ENCODE measurements at regions not wholly inside any gene's neighbourhood (a gene's known extent, or its start where the extent isn't known, plus 50 kb on each side); places are given as distances from the start of the nearest gene placed in this dataset.

DNA sequence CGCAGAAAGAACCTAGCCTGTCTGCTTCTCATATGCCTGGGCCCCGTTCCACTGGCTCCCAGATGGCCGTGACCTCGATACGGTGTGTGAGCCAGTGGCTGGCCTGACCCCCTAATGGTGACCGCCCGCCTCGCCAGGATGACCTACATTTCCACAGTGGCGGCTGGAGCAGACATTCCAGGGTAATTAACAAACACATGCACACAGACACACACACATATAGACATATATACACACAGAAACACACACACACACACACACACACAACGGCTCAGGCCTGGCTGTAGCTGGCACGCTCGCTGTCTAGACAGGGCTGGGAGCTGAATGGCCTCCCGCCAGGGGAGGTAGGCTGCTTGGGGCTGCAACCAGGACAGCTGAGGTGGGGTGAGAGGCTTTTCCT lies 227.1 kb downstream of the ANKRD60 start:
- DNase-seq (ENCODE audit: extremely low read depth, low read depth): no peak
- TF ChIP-seq, protein P1, sequence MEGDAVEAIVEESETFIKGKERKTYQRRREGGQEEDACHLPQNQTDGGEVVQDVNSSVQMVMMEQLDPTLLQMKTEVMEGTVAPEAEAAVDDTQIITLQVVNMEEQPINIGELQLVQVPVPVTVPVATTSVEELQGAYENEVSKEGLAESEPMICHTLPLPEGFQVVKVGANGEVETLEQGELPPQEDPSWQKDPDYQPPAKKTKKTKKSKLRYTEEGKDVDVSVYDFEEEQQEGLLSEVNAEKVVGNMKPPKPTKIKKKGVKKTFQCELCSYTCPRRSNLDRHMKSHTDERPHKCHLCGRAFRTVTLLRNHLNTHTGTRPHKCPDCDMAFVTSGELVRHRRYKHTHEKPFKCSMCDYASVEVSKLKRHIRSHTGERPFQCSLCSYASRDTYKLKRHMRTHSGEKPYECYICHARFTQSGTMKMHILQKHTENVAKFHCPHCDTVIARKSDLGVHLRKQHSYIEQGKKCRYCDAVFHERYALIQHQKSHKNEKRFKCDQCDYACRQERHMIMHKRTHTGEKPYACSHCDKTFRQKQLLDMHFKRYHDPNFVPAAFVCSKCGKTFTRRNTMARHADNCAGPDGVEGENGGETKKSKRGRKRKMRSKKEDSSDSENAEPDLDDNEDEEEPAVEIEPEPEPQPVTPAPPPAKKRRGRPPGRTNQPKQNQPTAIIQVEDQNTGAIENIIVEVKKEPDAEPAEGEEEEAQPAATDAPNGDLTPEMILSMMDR (IDR thresholded peaks at IDR 0.05; ENCODE audit: low read depth, low read length): no peak

DNA sequence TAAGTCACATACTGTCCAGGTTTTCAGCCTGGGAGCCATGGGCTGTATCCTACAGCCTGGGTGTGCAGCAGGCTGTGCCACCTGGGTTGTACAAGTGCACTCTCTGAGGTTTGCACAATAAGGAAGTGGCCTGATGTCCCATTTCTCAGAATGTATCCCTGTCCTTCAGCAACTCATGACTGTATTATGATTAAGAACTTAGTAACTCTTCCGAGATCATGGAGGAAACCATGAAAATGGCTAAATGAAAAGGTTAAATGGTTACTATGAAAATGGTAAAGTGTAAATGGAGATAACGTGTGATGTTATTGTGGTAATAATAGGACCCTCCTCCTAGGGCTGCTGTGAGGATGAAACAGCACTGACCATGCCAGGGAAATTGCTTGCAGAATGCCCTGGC lies 227.6 kb downstream of the ANKRD60 start:
- TF ChIP-seq, protein P1 (IDR thresholded peaks at IDR 0.05; ENCODE audit: low read depth, low read length): no peak
- DNase-seq (ENCODE audit: extremely low read depth, low read depth): no peak

DNA sequence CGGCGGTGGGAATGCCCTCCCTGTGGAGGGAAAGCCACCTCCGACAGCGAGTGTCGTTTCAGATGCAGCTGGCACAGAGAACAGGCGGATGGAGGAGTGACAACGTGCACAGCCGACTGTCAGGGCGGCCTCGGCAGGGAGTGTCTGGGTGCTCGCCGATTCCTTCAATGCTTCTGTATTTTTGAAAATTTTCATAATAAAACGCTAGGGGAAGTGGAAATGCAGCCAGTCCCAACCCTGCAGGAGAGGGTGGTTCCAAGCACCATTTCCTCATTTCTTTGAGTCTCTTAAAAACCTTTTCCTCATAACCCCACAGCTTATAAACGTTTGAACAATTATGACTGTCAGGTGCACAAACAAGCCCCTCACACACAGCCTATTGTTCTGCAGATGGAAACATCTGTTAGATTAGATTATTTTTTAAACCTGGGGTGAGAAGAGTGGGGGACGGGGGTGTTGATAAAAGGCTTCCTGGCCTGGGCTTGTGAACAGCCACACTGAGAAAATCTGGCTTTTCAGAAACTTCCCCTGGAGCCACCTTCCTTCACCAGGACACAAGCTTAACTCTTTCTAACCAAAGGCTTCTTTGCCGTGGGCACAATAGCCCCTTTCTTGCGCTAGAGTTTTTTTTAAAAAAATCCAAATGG lies 228.9 kb downstream of the ANKRD60 start:
- DNase-seq (ENCODE audit: extremely low read depth, low read depth): no peak

DNA sequence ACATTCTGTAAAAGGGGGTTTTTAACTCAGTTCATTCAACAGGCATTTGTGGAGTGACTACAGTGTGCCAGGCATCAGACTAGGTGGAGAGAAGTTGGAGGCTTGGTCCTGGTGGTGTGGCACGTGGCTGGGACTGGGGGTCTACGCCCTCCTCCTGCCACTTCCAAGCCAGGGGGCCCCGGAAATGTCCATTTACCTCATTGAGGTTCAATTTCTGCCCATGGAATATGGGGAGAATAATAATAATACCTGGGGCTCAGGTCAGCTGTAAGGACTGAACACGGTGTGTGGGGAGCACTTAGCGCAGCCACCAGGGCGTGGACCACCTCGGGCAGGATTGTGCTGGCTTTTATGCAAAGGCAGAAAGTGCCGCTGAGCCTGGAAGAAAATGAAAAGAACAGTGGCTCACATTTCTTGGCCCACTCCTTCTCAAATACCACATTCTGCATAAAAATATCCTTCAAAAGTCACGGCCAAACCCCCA lies 229.4 kb downstream of the ANKRD60 start:
- TF ChIP-seq, protein P1 (IDR thresholded peaks at IDR 0.05; ENCODE audit: low read depth, low read length): no peak
- no peak for DNase-seq (ENCODE audit: extremely low read depth, low read depth)

More for the DNA sequence above, 228.9 kb downstream of the ANKRD60 start:
- TF ChIP-seq, protein P1 (IDR thresholded peaks at IDR 0.05; ENCODE audit: low read depth, low read length): no peak

DNA sequence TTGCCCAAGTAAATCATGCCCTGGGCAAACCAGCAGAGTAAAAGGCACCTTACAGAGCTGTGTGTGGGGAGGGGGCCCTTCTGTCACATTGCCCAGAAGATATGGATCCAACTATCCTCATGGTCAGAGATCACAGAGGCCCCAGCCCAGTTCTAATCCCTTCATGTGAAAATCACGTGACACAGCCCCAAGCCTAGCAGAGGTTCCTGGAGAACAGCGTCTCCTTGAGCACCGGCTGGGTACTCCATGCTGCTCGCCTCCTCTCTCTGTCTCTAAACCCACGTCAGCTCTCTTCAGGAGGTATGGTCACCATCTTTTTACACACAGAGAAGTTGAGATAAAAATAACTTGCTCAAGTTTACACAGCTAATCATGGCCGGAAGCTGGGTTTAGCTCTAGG lies 230.2 kb downstream of the ANKRD60 start:
- TF ChIP-seq, protein P1 (IDR thresholded peaks at IDR 0.05; ENCODE audit: low read depth, low read length): no peak
- DNase-seq (ENCODE audit: extremely low read depth, low read depth): no peak

DNA sequence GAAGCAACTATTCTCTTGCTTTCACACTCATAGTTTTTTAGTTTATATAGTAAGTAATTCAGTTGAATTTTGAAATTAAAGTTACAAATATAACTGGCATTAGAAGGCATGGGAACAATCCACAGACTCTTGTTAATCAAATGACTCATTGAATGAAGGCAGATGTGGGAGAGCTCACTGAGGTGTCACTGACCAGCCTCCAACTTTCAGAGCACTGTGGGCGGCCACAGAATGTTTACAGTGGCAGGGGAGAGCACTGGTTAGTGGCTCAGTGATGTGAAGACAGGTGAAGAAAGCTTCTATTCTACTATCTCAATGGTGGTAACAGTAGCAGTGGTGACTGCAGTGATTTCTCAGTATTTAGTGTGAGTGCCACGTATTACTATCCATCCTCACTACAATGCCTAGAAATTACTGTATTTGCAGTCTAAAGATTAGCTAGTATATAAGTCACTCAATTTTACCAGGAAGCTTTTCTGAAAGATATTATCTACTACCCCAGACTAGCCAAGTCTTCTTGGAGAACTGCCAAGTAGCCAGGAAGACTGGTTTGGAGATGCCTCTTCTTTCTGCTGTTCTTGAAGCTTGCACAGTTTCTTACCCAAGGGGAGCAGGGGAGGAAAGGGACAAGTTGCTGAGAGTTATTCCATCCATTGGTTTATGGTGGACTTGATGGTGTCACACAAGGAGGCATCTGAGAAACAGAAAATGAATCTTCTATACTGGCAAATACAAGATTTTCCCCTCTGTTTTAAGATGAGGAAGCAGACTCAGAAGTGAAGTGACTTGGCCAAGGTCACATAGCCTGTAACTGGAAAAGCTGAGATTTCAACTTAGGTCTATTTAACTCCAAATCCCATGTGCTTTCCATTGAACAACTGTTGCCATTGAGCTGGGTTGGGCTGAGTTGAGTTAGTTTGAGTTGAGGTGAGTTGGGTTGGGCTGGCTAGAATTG lies 231.2 kb downstream of the ANKRD60 start:
- TF ChIP-seq, protein P1 (IDR thresholded peaks at IDR 0.05; ENCODE audit: low read depth, low read length): no peak
- DNase-seq (ENCODE audit: extremely low read depth, low read depth): no peak

DNA sequence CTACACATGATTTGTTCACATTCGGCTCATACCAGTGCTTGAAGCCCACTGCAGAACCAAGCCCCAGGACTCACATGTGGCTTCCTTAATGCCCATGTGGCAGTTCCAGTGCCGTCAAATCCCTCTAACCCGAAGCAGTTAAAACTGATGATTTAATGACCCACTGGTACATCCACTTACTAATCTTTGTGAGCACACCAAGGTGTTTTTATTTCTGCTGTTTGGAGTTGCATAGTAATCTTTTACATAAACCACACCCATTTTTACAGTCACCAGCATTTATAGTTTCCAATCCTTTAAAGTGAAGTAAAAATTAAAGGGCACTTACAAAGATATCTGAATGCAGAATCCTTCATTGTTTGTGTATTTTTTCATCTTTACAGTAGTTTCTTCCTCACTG lies 232.0 kb downstream of the ANKRD60 start:
- DNase-seq (ENCODE audit: extremely low read depth, low read depth): no peak
- TF ChIP-seq, protein P1 (IDR thresholded peaks at IDR 0.05; ENCODE audit: low read depth, low read length): no peak
